A549 (cell line): ENCODE measurements at regions not wholly inside any gene's neighbourhood (a gene's known extent, or its start where the extent isn't known, plus 50 kb on each side); places are given as distances from the start of the nearest gene placed in this dataset.

Experiments
- ATAC-seq, 2 experiments: fragments of 200-7000 bp in 1 of 2; fragments of >200 bp in 1 of 2; cut with Nextera tagmentation in 1 of 2; cut with Tn5 transposase in 1 of 2; 3 replicates each; pipeline versions ENCODE4 v1.8.0 to v1.9.1; 2018 to 2020; ENCODE audit warnings: mild to moderate bottlenecking in 1 of 2, moderate library complexity in 1 of 2
- CTCF ChIA-PET: fragments of 300-600 bp; sonication (Branson Sonifier 250); formaldehyde crosslinking; extraction: SDS; loops from one replicate; lab custom pipeline; 2021; ENCODE audit warnings: antibody characterized with exemption, inconsistent platforms; lab: Yijun Ruan, JAX
- POLR2A ChIA-PET: fragments of 350-600 bp; formaldehyde crosslinking; extraction: SDS; loops from one replicate; lab custom pipeline; 2021; ENCODE audit warnings: antibody characterized with exemption, inconsistent platforms; lab: Yijun Ruan, JAX
- DNase-seq, 2 experiments: peaks; one replicate each; pipeline versions ENCODE4 v3.0.0 to v3.0.0-alpha.2; 2011 to 2016; ENCODE audit warnings: low read depth in 1 of 2, low spot score in 1 of 2
- FAIRE-seq: peaks from 2 replicates; lab custom pipeline; 2011; peaks lifted over from hg19 to GRCh38; lab: Jason Lieb, UNC
- H3K27ac ChIP-seq, 2 experiments: fragments of >200 bp; sonication (Bioruptor Twin); formaldehyde crosslinking; 3 replicates each; pipeline ENCODE4 v1.5.1; 2016 to 2017
- H3K4me1 ChIP-seq: fragments of >200 bp; sonication (Bioruptor Twin); formaldehyde crosslinking; 3 replicates; pipeline ENCODE4 v1.6.1; 2016
- H3K4me2 ChIP-seq: fragments of >200 bp; sonication (Bioruptor Twin); formaldehyde crosslinking; 3 replicates; pipeline ENCODE4 v1.6.1; 2016
- H3K4me3 ChIP-seq: fragments of >200 bp; sonication (Bioruptor Twin); formaldehyde crosslinking; 3 replicates; pipeline ENCODE4 v1.5.1; 2016
- H3K9me3 ChIP-seq: fragments of >200 bp; sonication (Bioruptor Twin); formaldehyde crosslinking; 3 replicates; pipeline ENCODE4 v1.6.1; 2016
- CEBPB ChIP-seq, 2 experiments: fragments of >200 bp in 1 of 2; sonication (Bioruptor Twin) in 1 of 2; formaldehyde crosslinking in 1 of 2; IDR thresholded peaks; 2 replicates each; pipeline ENCODE4 v1.6.1; 2012 to 2016
- EHF ChIP-seq: fragments of 250-450 bp; sonication (Bioruptor Pico); IDR thresholded peaks from 2 replicates; pipeline ENCODE4 v1.5.0; 2020; ENCODE audit warnings: mild to moderate bottlenecking
- EHMT2 ChIP-seq: fragments of 200-600 bp; sonication (generic); IDR thresholded peaks from 2 replicates; pipeline ENCODE4 v1.6.1; 2016; ENCODE audit warnings: antibody characterized with exemption, low read depth, mild to moderate bottlenecking, moderate library complexity
- FOSB ChIP-seq: fragments of 250-450 bp; sonication (Bioruptor Pico); IDR thresholded peaks from 2 replicates; pipeline ENCODE4 v1.5.0; 2020; ENCODE audit warnings: mild to moderate bottlenecking, moderate library complexity
- HDAC2 ChIP-seq: fragments of 200-600 bp; sonication (generic); IDR thresholded peaks from 2 replicates; pipeline ENCODE4 v1.6.1; 2016
- HOXB5 ChIP-seq: fragments of 250-450 bp; sonication (Bioruptor Pico); IDR thresholded peaks from 2 replicates; pipeline ENCODE4 v1.5.0; 2020; ENCODE audit warnings: mild to moderate bottlenecking, moderate library complexity
- JUNB ChIP-seq: fragments of >200 bp; sonication (Bioruptor Twin); formaldehyde crosslinking; IDR thresholded peaks from 2 replicates; pipeline ENCODE4 v1.6.1; 2016
- MAFK ChIP-seq: fragments of 450-650 bp; IDR thresholded peaks from 2 replicates; pipeline ENCODE4 v1.6.1; 2014; ENCODE audit not compliant: partially characterized antibody
- MAZ ChIP-seq: fragments of 150-350 bp; IDR thresholded peaks from 2 replicates; pipeline ENCODE4 v1.6.1; 2014; ENCODE audit warnings: antibody characterized with exemption, low read depth, low read length, borderline replicate concordance
- MYC ChIP-seq: IDR thresholded peaks from 2 replicates; pipeline ENCODE4 v1.6.1; 2012; ENCODE audit warnings: mild to moderate bottlenecking, inconsistent platforms, low read length, improper control_type of control experiment, borderline replicate concordance
- NFE2L2 ChIP-seq: fragments of 150-350 bp; conservative IDR thresholded peaks from 2 replicates; pipeline ENCODE4 v1.6.1; 2014; ENCODE audit warnings: low read length
- NR3C1 ChIP-seq: fragments of >200 bp; sonication (Bioruptor Twin); formaldehyde crosslinking; IDR thresholded peaks from 3 replicates; pipeline ENCODE4 v1.6.1; 2017
- POLR2A ChIP-seq: IDR thresholded peaks from 2 replicates; pipeline ENCODE4 v1.6.1; 2012; ENCODE audit warnings: mild to moderate bottlenecking, low read length
- POLR2AphosphoS2 ChIP-seq: conservative IDR thresholded peaks from 2 replicates; pipeline ENCODE4 v1.6.1; 2012; ENCODE audit warnings: low read length, improper control_type of control experiment, inconsistent platforms
- RARB ChIP-seq: fragments of 250-450 bp; sonication (Bioruptor Pico); IDR thresholded peaks from 2 replicates; pipeline ENCODE4 v1.8.0; 2021; ENCODE audit warnings: mild to moderate bottlenecking, moderate library complexity
- TFCP2L1 ChIP-seq: fragments of 250-450 bp; sonication (Bioruptor Pico); IDR thresholded peaks from 2 replicates; pipeline ENCODE4 v1.5.0; 2021; ENCODE audit warnings: mild to moderate bottlenecking
- WGBS: methylation state at CpG from one replicate; pipeline ENCODE4 v1.1.6; 2017; ENCODE audit errors: missing lambda C conversion rate; 5-methylcytosine and 5-hydroxymethylcytosine counted together
- TF ChIP-seq, protein P1 (sequence below): fragments of >200 bp; sonication (Bioruptor Twin); formaldehyde crosslinking; IDR thresholded peaks from 2 replicates; pipeline ENCODE4 v1.6.1; 2016
- TF ChIP-seq, protein P2 (sequence below): fragments of 450-650 bp; IDR thresholded peaks from 2 replicates; pipeline ENCODE4 v1.6.1; 2014; ENCODE audit warnings: antibody characterized with exemption
- TF ChIP-seq, protein P3 (sequence below): IDR thresholded peaks from 2 replicates; pipeline ENCODE4 v1.6.1; 2012; ENCODE audit warnings: low read depth, borderline replicate concordance
- TF ChIP-seq, protein P4 (sequence below): fragments of >200 bp; sonication (Bioruptor Twin); formaldehyde crosslinking; IDR thresholded peaks from 3 replicates; pipeline ENCODE4 v1.6.1; 2016
- TF ChIP-seq, protein P5 (sequence below): fragments of 150-350 bp; IDR thresholded peaks from 2 replicates; pipeline ENCODE4 v1.6.1; 2014; ENCODE audit warnings: low read depth, mild to moderate bottlenecking, low read length
- TF ChIP-seq, protein P6 (sequence below): fragments of >200 bp; sonication (Bioruptor Twin); formaldehyde crosslinking; IDR thresholded peaks from 3 replicates; pipeline ENCODE4 v1.5.1; 2016
- TF ChIP-seq, protein P7 (sequence below): IDR thresholded peaks from 2 replicates; pipeline ENCODE4 v1.6.1; 2012

DNA sequence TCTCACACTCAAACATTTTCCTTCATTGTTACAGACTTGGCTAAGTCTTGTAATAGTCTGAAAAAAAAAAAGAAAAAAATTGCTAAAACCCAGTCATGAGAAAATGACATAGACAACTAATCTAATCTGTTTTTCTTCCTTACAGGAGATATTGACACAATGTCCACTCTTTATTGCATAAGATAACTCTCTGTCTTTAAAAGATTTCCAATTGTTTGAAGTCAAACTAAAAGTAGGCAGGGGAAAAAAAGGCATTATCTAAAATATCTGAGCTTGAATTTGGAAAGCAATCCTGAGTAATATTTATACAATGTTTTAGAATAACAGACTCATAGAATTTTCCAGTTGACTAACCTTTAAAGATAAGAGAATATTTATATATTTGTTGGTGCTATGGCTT, 233.0 kb upstream of the CEP162 start:
- ChIA-PET POLR2A (no interaction called here), CTCF (no interaction called here)
- FAIRE-seq (no peak), DNase-seq (no peak), ATAC-seq (no peak)
- no peak overlapping the region for H3K4me2 ChIP-seq
- peaks cover 12% of the 10 kb centered on the region for H3K4me1 ChIP-seq
- no peak overlapping the region for H3K27ac ChIP-seq
- H3K9me3 ChIP-seq = no peaks in the 10 kb centered on the region
- H3K4me3 ChIP-seq = no peak overlapping the region
- TF ChIP-seq HDAC2 (no peak), NR3C1 (no peak), RARB (CRISPR knock-in tag) (no peak), JUNB (0 out of 2 replicates have a peak, but pooled peaks have one; percentile 22), POLR2AphosphoS2 (no peak), NFE2L2 (no peak), CEBPB (IDR thresholded peaks at IDR 0.05) (peak in 1 of 2 experiments; percentile 12; a peak in 1 of 4 replicates), MAZ (no peak)
- TF ChIP-seq, protein P1, sequence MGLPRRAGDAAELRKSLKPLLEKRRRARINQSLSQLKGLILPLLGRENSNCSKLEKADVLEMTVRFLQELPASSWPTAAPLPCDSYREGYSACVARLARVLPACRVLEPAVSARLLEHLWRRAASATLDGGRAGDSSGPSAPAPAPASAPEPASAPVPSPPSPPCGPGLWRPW = no peak
- TF ChIP-seq, protein P2, sequence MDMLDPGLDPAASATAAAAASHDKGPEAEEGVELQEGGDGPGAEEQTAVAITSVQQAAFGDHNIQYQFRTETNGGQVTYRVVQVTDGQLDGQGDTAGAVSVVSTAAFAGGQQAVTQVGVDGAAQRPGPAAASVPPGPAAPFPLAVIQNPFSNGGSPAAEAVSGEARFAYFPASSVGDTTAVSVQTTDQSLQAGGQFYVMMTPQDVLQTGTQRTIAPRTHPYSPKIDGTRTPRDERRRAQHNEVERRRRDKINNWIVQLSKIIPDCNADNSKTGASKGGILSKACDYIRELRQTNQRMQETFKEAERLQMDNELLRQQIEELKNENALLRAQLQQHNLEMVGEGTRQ = no peak
- TF ChIP-seq, protein P3, sequence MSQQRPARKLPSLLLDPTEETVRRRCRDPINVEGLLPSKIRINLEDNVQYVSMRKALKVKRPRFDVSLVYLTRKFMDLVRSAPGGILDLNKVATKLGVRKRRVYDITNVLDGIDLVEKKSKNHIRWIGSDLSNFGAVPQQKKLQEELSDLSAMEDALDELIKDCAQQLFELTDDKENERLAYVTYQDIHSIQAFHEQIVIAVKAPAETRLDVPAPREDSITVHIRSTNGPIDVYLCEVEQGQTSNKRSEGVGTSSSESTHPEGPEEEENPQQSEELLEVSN = no peak
- TF ChIP-seq, protein P4, sequence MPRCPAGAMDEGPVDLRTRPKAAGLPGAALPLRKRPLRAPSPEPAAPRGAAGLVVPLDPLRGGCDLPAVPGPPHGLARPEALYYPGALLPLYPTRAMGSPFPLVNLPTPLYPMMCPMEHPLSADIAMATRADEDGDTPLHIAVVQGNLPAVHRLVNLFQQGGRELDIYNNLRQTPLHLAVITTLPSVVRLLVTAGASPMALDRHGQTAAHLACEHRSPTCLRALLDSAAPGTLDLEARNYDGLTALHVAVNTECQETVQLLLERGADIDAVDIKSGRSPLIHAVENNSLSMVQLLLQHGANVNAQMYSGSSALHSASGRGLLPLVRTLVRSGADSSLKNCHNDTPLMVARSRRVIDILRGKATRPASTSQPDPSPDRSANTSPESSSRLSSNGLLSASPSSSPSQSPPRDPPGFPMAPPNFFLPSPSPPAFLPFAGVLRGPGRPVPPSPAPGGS = no peak

DNA sequence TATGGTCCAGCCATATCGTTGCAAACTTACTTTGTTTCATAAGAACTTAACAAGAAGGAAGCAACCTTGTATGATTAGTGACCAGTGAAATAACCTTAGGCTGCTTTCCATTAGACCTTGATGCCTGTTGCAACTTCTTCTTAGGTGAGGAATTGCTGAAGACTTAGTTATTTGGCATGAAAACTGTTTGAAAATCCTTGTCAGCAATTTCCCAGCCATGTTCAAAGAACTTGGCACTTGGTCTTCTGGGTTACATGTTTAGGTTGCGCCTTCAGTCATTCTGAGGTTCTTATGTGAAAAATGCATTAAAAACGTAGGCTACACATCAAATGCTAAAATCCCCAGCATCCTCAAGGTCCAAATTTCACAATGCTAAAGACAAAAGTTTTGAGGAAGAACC, 232.0 kb upstream of the CEP162 start:
- TF ChIP-seq EHF (CRISPR knock-in tag) = no peak
- peak; percentile 57 for TF ChIP-seq MAFK
- no peak for ATAC-seq
- Histone ChIP-seq H3K4me2 (no peak overlapping the region), H3K9me3 (no peaks in the 10 kb centered on the region), H3K4me1 (peaks cover 10% of the 10 kb centered on the region; the same call in 2 of the 3 replicates), H3K4me3 (no peak overlapping the region), H3K27ac (no peak overlapping the region)
- no peak for DNase-seq
- 54% methylated on average over 3 of the region's 3 CpGs for WGBS
- POLR2A ChIA-PET = no interaction called here
- CTCF ChIA-PET = no interaction called here
- FAIRE-seq = no peak

DNA sequence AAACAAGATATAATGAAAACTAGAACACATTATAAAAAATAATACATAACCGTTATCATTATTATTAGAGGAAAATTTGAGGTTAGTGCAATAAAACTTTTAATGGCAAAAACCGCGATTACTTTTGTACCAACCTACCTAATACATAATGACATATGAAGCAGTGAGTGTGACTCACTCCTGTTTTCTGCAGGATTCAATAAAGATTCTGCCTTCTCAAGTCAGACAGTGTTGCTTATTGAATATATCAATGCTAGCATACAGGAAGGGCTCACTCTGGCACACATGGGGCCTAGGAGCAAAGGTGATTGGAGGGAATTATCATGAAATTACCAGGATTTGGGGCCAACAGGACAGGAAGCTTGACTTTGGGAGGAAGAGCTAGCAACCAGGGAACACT, 230.8 kb upstream of the CEP162 start:
- Histone ChIP-seq H3K27ac (no peak overlapping the region), H3K9me3 (no peaks in the 10 kb centered on the region), H3K4me1 (peaks cover 10% of the 10 kb centered on the region; the same call in 2 of the 3 replicates), H3K4me3 (no peak overlapping the region), H3K4me2 (no peak overlapping the region)
- POLR2A ChIA-PET = no interaction called here
- FAIRE-seq = no peak
- CTCF ChIA-PET = no interaction called here
- no peak for DNase-seq
- WGBS = 84% methylated on average over 3 of the region's 3 CpGs
- no peak for ATAC-seq
- TF ChIP-seq, protein P5, sequence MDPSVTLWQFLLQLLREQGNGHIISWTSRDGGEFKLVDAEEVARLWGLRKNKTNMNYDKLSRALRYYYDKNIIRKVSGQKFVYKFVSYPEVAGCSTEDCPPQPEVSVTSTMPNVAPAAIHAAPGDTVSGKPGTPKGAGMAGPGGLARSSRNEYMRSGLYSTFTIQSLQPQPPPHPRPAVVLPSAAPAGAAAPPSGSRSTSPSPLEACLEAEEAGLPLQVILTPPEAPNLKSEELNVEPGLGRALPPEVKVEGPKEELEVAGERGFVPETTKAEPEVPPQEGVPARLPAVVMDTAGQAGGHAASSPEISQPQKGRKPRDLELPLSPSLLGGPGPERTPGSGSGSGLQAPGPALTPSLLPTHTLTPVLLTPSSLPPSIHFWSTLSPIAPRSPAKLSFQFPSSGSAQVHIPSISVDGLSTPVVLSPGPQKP = no peak
- no peak for TF ChIP-seq FOSB (CRISPR knock-in tag)
- TF ChIP-seq MYC = no peak
- TF ChIP-seq, protein P3 = no peak
- no peak for TF ChIP-seq EHMT2
- no peak for TF ChIP-seq HOXB5 (CRISPR knock-in tag)
- TF ChIP-seq JUNB = no peak
- TF ChIP-seq TFCP2L1 (CRISPR knock-in tag) = no peak
- TF ChIP-seq, protein P6, sequence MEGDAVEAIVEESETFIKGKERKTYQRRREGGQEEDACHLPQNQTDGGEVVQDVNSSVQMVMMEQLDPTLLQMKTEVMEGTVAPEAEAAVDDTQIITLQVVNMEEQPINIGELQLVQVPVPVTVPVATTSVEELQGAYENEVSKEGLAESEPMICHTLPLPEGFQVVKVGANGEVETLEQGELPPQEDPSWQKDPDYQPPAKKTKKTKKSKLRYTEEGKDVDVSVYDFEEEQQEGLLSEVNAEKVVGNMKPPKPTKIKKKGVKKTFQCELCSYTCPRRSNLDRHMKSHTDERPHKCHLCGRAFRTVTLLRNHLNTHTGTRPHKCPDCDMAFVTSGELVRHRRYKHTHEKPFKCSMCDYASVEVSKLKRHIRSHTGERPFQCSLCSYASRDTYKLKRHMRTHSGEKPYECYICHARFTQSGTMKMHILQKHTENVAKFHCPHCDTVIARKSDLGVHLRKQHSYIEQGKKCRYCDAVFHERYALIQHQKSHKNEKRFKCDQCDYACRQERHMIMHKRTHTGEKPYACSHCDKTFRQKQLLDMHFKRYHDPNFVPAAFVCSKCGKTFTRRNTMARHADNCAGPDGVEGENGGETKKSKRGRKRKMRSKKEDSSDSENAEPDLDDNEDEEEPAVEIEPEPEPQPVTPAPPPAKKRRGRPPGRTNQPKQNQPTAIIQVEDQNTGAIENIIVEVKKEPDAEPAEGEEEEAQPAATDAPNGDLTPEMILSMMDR = no peak
- TF ChIP-seq POLR2A = no peak
- TF ChIP-seq, protein P7, sequence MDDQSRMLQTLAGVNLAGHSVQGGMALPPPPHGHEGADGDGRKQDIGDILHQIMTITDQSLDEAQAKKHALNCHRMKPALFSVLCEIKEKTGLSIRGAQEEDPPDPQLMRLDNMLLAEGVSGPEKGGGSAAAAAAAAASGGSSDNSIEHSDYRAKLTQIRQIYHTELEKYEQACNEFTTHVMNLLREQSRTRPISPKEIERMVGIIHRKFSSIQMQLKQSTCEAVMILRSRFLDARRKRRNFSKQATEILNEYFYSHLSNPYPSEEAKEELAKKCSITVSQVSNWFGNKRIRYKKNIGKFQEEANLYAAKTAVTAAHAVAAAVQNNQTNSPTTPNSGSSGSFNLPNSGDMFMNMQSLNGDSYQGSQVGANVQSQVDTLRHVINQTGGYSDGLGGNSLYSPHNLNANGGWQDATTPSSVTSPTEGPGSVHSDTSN = no peak
- TF ChIP-seq, protein P2 = no peak
